OCI-LY7 (cell line): ENCODE measurements at regions not wholly inside any gene's neighbourhood (a gene's known extent, or its start where the extent isn't known, plus 50 kb on each side); places are given as distances from the start of the nearest gene placed in this dataset.

Experiments
- BruUV-seq: library from RNA; stranded (reverse); fragments of 400-500 nt; replicated peaks from 2 replicates; lab custom pipeline; 2021; lab: Mats Ljungman, UMichigan
- CTCF ChIA-PET: fragments of 300-600 bp; sonication (Branson Sonifier 250); formaldehyde crosslinking; loops from one replicate; lab custom pipeline; 2022; ENCODE audit warnings: antibody characterized with exemption; ENCODE audit not compliant: unreplicated experiment; lab: Charles Lee
- POLR2A ChIA-PET: fragments of 300-600 bp; sonication (Branson Sonifier 250); formaldehyde crosslinking; loops from one replicate; lab custom pipeline; 2022; ENCODE audit warnings: antibody characterized with exemption; lab: Charles Lee
- DNase-seq: peaks from one replicate; pipeline ENCODE4 v3.0.0-alpha.2; 2015; ENCODE audit warnings: low spot score
- H2AFZ ChIP-seq: fragments of 200-600 bp; sonication (generic), shearing (Covaris generic); 2 replicates; pipeline ENCODE4 v1.6.1; 2014; ENCODE audit warnings: mild to moderate bottlenecking, antibody characterized with exemption, low read length, moderate library complexity
- H3K27ac ChIP-seq: fragments of 200-600 bp; sonication (generic); 2 replicates; pipeline ENCODE4 v1.5.1; 2014; ENCODE audit warnings: mixed run types, low read depth, mild to moderate bottlenecking, moderate library complexity, low read length, inconsistent platforms; ENCODE audit not compliant: poor library complexity, severe bottlenecking
- H3K36me3 ChIP-seq: fragments of 200-600 bp; sonication (generic); 2 replicates; pipeline ENCODE4 v1.6.1; 2014; ENCODE audit warnings: mild to moderate bottlenecking, antibody characterized with exemption, low read length, moderate library complexity, mixed read lengths; ENCODE audit not compliant: insufficient read depth
- H3K4me1 ChIP-seq: fragments of 200-600 bp; sonication (generic); 2 replicates; pipeline ENCODE4 v1.5.1; 2014; ENCODE audit warnings: mild to moderate bottlenecking, low read length; ENCODE audit not compliant: insufficient read depth, poor library complexity, severe bottlenecking
- H3K4me2 ChIP-seq: fragments of 200-600 bp; sonication (generic); 2 replicates; pipeline ENCODE4 v1.6.1; 2014; ENCODE audit warnings: mild to moderate bottlenecking, low read length
- H3K4me3 ChIP-seq: fragments of 200-600 bp; sonication (generic); 2 replicates; pipeline ENCODE4 v1.5.1; 2014; ENCODE audit warnings: mild to moderate bottlenecking, low read depth, low read length; ENCODE audit not compliant: poor library complexity, severe bottlenecking
- H3K79me2 ChIP-seq: fragments of 200-600 bp; sonication (generic); 2 replicates; pipeline ENCODE4 v1.6.1; 2016; ENCODE audit warnings: low read depth, mild to moderate bottlenecking, low read length, moderate library complexity, mixed read lengths; ENCODE audit not compliant: insufficient read depth
- H3K9me2 ChIP-seq: fragments of 200-600 bp; sonication (generic); 2 replicates; pipeline ENCODE4 v1.6.1; 2016; ENCODE audit warnings: mild to moderate bottlenecking, low read length, mixed read lengths; ENCODE audit not compliant: insufficient read depth
- H3K9me3 ChIP-seq: fragments of 200-600 bp; sonication (generic); 2 replicates; pipeline ENCODE4 v1.6.1; 2014; ENCODE audit warnings: mild to moderate bottlenecking, mixed run types, low read length, mixed read lengths
- H4K20me1 ChIP-seq: fragments of 200-600 bp; sonication (generic); 2 replicates; pipeline ENCODE4 v1.6.1; 2014; ENCODE audit warnings: mild to moderate bottlenecking, antibody characterized with exemption, low read length, moderate library complexity, mixed read lengths; ENCODE audit not compliant: insufficient read depth
- CTCF ChIP-seq: fragments of 200-600 bp; sonication (generic); conservative IDR thresholded peaks from 2 replicates; pipeline ENCODE4 v1.5.1; 2014; ENCODE audit warnings: mild to moderate bottlenecking, antibody characterized with exemption, low read length, moderate library complexity, mixed read lengths
- EZH2phosphoT487 ChIP-seq: fragments of 200-600 bp; sonication (generic); IDR thresholded peaks from 2 replicates; pipeline ENCODE4 v1.6.1; 2018; ENCODE audit warnings: low read depth, borderline replicate concordance, mild to moderate bottlenecking, mixed run types, antibody characterized with exemption, low read length, moderate library complexity, mixed read lengths
- intact Hi-C: fragments of 100-400 bp; cut with micrococcal nuclease; formaldehyde crosslinking; loops from one replicate; pipeline ENCODE4 v1.10.0; 2022; ENCODE audit not compliant: unreplicated experiment

- intact Hi-C loops = no loop called here
- no peaks in the 10 kb centered on the region for H3K9me2 ChIP-seq
- ChIA-PET POLR2A (interaction anchor here (0.6 kb wide), 1 partner anchor 112 kb away, joined by 3 read pairs; no protein-coding TSS in a partner anchor), CTCF (no interaction called here)
- H3K79me2 ChIP-seq = no peaks in the 10 kb centered on the region
- H3K27ac ChIP-seq = no peak overlapping the region
- H3K9me3 ChIP-seq = no peaks in the 10 kb centered on the region
- no peak for DNase-seq
- no peak overlapping the region for H3K4me3 ChIP-seq
- no TSS peak for BruUV-seq
- H4K20me1 ChIP-seq = no peaks in the 10 kb centered on the region
- H3K36me3 ChIP-seq = no peaks in the 10 kb centered on the region
- H3K4me1 ChIP-seq = no peaks in the 10 kb centered on the region
- no peak overlapping the region for H2AFZ ChIP-seq
- no peak for TF ChIP-seq EZH2phosphoT487
- TF ChIP-seq CTCF = no peak
- H3K4me2 ChIP-seq = no peak overlapping the region
Observed at GRCh38 chr7:124420367-124420766, 345.2 kb downstream of the GPR37 start.

- no peaks in the 10 kb centered on the region for H4K20me1 ChIP-seq
- no peak overlapping the region for H3K4me2 ChIP-seq
- ChIA-PET POLR2A (no interaction called here), CTCF (no interaction called here)
- H3K4me3 ChIP-seq = no peak overlapping the region
- no peaks in the 10 kb centered on the region; the same call in 1 of the 2 replicates for H3K9me2 ChIP-seq
- intact Hi-C loops = no loop called here
- no peak overlapping the region for H3K27ac ChIP-seq
- H2AFZ ChIP-seq = no peak overlapping the region
- H3K36me3 ChIP-seq = no peaks in the 10 kb centered on the region
- no peak for DNase-seq
- no peak for TF ChIP-seq CTCF
- TF ChIP-seq EZH2phosphoT487 = no peak
- no peaks in the 10 kb centered on the region for H3K9me3 ChIP-seq
- no TSS peak for BruUV-seq
- no peaks in the 10 kb centered on the region for H3K4me1 ChIP-seq
- H3K79me2 ChIP-seq = no peaks in the 10 kb centered on the region
Observed at GRCh38 chr7:124413029-124413428, 352.6 kb downstream of the GPR37 start.

- DNase-seq = no peak
- Histone ChIP-seq H3K36me3 (no peaks in the 10 kb centered on the region), H4K20me1 (no peaks in the 10 kb centered on the region), H3K79me2 (no peaks in the 10 kb centered on the region), H3K27ac (no peak overlapping the region), H3K4me2 (no peak overlapping the region), H3K9me2 (no peaks in the 10 kb centered on the region; the same call in 1 of the 2 replicates), H3K4me3 (no peak overlapping the region), H3K4me1 (no peaks in the 10 kb centered on the region), H2AFZ (no peak overlapping the region), H3K9me3 (no peaks in the 10 kb centered on the region)
- intact Hi-C loops = no loop called here
- TF ChIP-seq EZH2phosphoT487 = no peak
- TF ChIP-seq CTCF = no peak
- BruUV-seq = no TSS peak
- CTCF ChIA-PET = no interaction called here
- POLR2A ChIA-PET = no interaction called here
Observed at GRCh38 chr7:124412531-124412930, 353.1 kb downstream of the GPR37 start.
